ENCODE measurements at regions not wholly inside any gene's neighbourhood (a gene's known extent, or its start where the extent isn't known, plus 50 kb on each side); places are given as distances from the start of the nearest gene placed in this dataset.

- DNase-seq = no peak
Observed at GRCh38 chr9:21565155-21565554, 83.0 kb upstream of the IFNE start.

- DNase-seq = no peak
Observed at GRCh38 chr9:21567926-21568325, 85.8 kb upstream of the IFNE start.

- DNase-seq = no peak
Observed at GRCh38 chr9:21568484-21568883, 86.4 kb upstream of the IFNE start.

GRCh38 chr9:21569721-21570120 is 87.6 kb upstream of the IFNE start:
- DNase-seq = no peak

- no peak for DNase-seq
Observed at GRCh38 chr9:21570643-21571275, 88.6 kb upstream of the IFNE start.

GRCh38 chr9:21574261-21574660 is 92.1 kb upstream of the IFNE start:
- no peak for DNase-seq

- no peak for DNase-seq
Observed at GRCh38 chr9:21576331-21577189, 94.4 kb upstream of the IFNE start.

GRCh38 chr9:21579247-21579671 is 97.1 kb upstream of the IFNE start:
- no peak for DNase-seq

GRCh38 chr9:21579743-21580142 is 97.6 kb upstream of the IFNE start:
- no peak for DNase-seq

GRCh38 chr9:21580636-21581378 is 98.7 kb upstream of the IFNE start:
- DNase-seq = no peak

GRCh38 chr9:21583628-21584377 is 101.7 kb upstream of the IFNE start:
- no peak for DNase-seq

GRCh38 chr9:21584890-21585289 is 102.8 kb upstream of the IFNE start:
- DNase-seq = no peak

GRCh38 chr9:21585756-21586752 is 103.9 kb upstream of the IFNE start:
- no peak for DNase-seq

- DNase-seq = no peak
Observed at GRCh38 chr9:21589344-21590056, 107.4 kb upstream of the IFNE start.

- no peak for DNase-seq
Observed at GRCh38 chr9:21590058-21590996, 108.2 kb upstream of the IFNE start.

GRCh38 chr9:21591221-21592062 is 109.3 kb upstream of the IFNE start:
- DNase-seq = no peak

- no peak for DNase-seq
Observed at GRCh38 chr9:21592063-21592338, 109.9 kb upstream of the IFNE start.

- DNase-seq = no peak
Observed at GRCh38 chr9:21597284-21597683, 115.2 kb upstream of the IFNE start.

GRCh38 chr9:21598749-21599148 is 116.6 kb upstream of the IFNE start:
- no peak for DNase-seq
